Neuronal stem cell (in vitro differentiated cells): ENCODE measurements at regions not wholly inside any gene's neighbourhood (a gene's known extent, or its start where the extent isn't known, plus 50 kb on each side); places are given as distances from the start of the nearest gene placed in this dataset.
"Not testable (repeated sequence)": the region's sequence is repeated elsewhere in the genome, so short reads cannot be mapped to it uniquely, and the experiment has no call there.

ENCODE experiments used
- DNase-seq: peaks from one replicate; pipeline ENCODE4 v3.0.0-alpha.2; 2013; ENCODE audit warnings: low spot score
- H2AFZ ChIP-seq: one replicate; pipeline ENCODE4 v1.6.1; 2013; ENCODE audit warnings: mild to moderate bottlenecking, low read length, inconsistent platforms
- H2AK5ac ChIP-seq: 2 replicates; pipeline ENCODE4 v1.6.1; 2013; ENCODE audit warnings: low read depth, mild to moderate bottlenecking, inconsistent platforms, low read length, moderate library complexity, mixed read lengths
- H2BK120ac ChIP-seq: 2 replicates; pipeline ENCODE4 v1.6.1; 2013; ENCODE audit warnings: low read depth, mild to moderate bottlenecking, inconsistent platforms, low read length, moderate library complexity, mixed read lengths
- H2BK12ac ChIP-seq: one replicate; pipeline ENCODE4 v1.6.1; 2013; ENCODE audit warnings: low read length, inconsistent platforms
- H2BK15ac ChIP-seq: 2 replicates; pipeline ENCODE4 v1.6.1; 2013; ENCODE audit warnings: mild to moderate bottlenecking, low read length, inconsistent platforms, mixed read lengths
- H2BK5ac ChIP-seq: one replicate; pipeline ENCODE4 v1.6.1; 2013; ENCODE audit warnings: inconsistent platforms, mild to moderate bottlenecking, low read length, moderate library complexity
- H3K14ac ChIP-seq: one replicate; pipeline ENCODE4 v1.6.1; 2013; ENCODE audit warnings: low read length, inconsistent platforms
- H3K18ac ChIP-seq: 2 replicates; pipeline ENCODE4 v1.6.1; 2013; ENCODE audit warnings: low read length, inconsistent platforms
- H3K23ac ChIP-seq: 2 replicates; pipeline ENCODE4 v1.6.1; 2013; ENCODE audit warnings: low read depth, mild to moderate bottlenecking, mixed read lengths, low read length, inconsistent platforms; ENCODE audit not compliant: poor library complexity
- H3K27ac ChIP-seq: replicated peaks from 3 replicates; pipeline ENCODE4 v1.5.1; 2013; ENCODE audit warnings: low read length, inconsistent platforms
- H3K27me3 ChIP-seq, 3 experiments: 2 replicates each; pipeline ENCODE4 v1.6.1; 2013; ENCODE audit warnings: low read length in 3 of 3, mild to moderate bottlenecking in 2 of 3, inconsistent platforms in 1 of 3, low read depth in 1 of 3, mixed read lengths in 1 of 3, moderate library complexity in 1 of 3; ENCODE audit not compliant: control insufficient read depth in 3 of 3, insufficient read depth in 3 of 3
- H3K36me3 ChIP-seq, 2 donors: replicated peaks in 1 of 2; 2 replicates each; pipeline ENCODE4 v1.6.1; 2013; ENCODE audit warnings: low read length in 2 of 2; ENCODE audit not compliant: control insufficient read depth in 2 of 2, insufficient read depth in 2 of 2
- H3K4ac ChIP-seq: 2 replicates; pipeline ENCODE4 v1.6.1; 2013; ENCODE audit warnings: inconsistent platforms, mild to moderate bottlenecking, low read length, moderate library complexity
- H3K4me1 ChIP-seq, 2 donors: 1 replicate in 1 of 2; 2 replicates in 1 of 2; pipeline ENCODE4 v1.6.1; 2013; ENCODE audit warnings: low read length in 2 of 2, low read depth in 1 of 2; ENCODE audit not compliant: control insufficient read depth in 2 of 2, insufficient read depth in 1 of 2
- H3K4me2 ChIP-seq: one replicate; pipeline ENCODE4 v1.6.1; 2013; ENCODE audit warnings: mild to moderate bottlenecking, low read length, inconsistent platforms; ENCODE audit not compliant: insufficient read depth, poor library complexity, severe bottlenecking
- H3K4me3 ChIP-seq, 2 donors: 2 replicates each; pipeline ENCODE4 v1.5.1; 2013; ENCODE audit warnings: low read length in 2 of 2, mild to moderate bottlenecking in 2 of 2, inconsistent platforms in 1 of 2, moderate library complexity in 1 of 2
- H3K79me1 ChIP-seq: one replicate; pipeline ENCODE4 v1.6.1; 2013; ENCODE audit warnings: low read depth, mild to moderate bottlenecking, inconsistent platforms, low read length, moderate library complexity
- H3K9ac ChIP-seq: one replicate; pipeline ENCODE4 v1.6.1; 2013; ENCODE audit warnings: mild to moderate bottlenecking, low read depth, low read length, inconsistent platforms; ENCODE audit not compliant: poor library complexity
- H3K9me3 ChIP-seq, 2 donors: replicated peaks in 1 of 2; 2 replicates each; pipeline versions ENCODE3 to v1.6.1; 2013; ENCODE audit warnings: low read length in 2 of 2, mild to moderate bottlenecking in 2 of 2, inconsistent platforms in 1 of 2, low read depth in 1 of 2, mixed read lengths in 1 of 2, moderate library complexity in 1 of 2; ENCODE audit not compliant: control insufficient read depth in 2 of 2, insufficient read depth in 1 of 2
- H4K8ac ChIP-seq: one replicate; pipeline ENCODE4 v1.6.1; 2013; ENCODE audit warnings: low read depth, mild to moderate bottlenecking, inconsistent platforms, low read length, moderate library complexity
- H4K91ac ChIP-seq: one replicate; pipeline ENCODE4 v1.6.1; 2013; ENCODE audit warnings: low read length, low read depth, mild to moderate bottlenecking, inconsistent platforms; ENCODE audit not compliant: poor library complexity
- WGBS, 2 donors: extraction: QIAGEN DNeasy Blood & Tissue Kit; methylation state at CpG; one replicate each; pipeline ENCODE4 v1.1.7; 2013; ENCODE audit warnings: missing lambda C conversion rate in 2 of 2, mixed read lengths in 1 of 2; ENCODE audit not compliant: insufficient read length in 2 of 2, insufficient replicate concordance in 1 of 2; ENCODE audit errors: extremely low coverage in 2 of 2; 5-methylcytosine and 5-hydroxymethylcytosine counted together

DNA sequence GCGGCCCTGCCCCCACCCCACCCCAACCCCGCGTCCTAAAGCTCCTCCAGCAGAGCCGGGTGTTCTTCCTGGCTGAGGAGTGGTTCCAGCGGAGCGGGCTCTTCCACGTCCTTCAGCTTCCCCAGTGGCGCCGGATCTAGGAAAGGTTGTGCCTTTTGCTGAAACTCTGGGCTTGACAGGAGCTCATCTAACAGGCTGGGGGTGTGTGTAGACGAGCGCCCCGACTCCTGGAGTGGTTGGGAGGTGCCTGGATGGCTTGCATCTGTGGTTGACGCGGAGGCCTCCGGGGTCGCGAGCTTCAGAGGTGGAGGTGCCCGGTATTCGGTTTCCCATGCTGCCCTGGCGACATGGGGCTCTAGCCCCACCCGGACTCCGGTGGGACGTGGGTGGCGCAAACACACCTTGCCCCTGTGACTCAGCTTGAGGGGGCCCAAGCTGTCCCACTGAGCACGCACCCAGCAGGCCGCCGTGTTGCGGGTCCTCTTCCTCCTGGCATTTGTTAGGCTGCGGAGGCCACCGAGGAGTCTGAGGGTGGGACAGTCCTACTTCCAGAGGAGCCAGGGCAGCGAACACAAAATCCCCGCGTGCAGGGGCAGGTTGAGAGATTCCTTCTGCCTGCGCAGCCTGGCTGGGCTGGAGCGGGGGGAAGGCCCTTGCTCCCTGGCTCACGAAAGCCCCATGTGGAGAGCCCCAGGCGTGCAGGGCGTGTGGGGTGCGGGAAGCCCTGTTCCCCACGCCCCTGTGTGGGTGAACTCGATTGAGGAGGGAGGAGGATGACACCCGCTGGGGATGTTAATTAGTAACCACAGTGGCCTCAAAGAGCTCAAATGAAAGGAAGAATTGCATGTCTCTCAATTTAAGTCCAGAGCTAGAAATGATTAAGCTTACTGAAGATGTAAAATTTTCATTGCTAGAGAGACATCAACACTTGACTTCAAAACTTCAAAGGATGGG is 3921.7 kb upstream of the OR11H1 start:
- H3K27me3 ChIP-seq, H2BK15ac ChIP-seq, H3K27ac ChIP-seq, H4K91ac ChIP-seq, DNase-seq, H3K36me3 ChIP-seq, H3K9ac ChIP-seq, H2AFZ ChIP-seq, H3K14ac ChIP-seq, H3K23ac ChIP-seq, H2AK5ac ChIP-seq, H3K4me1 ChIP-seq, H3K79me1 ChIP-seq, H2BK120ac ChIP-seq, H4K8ac ChIP-seq, H3K18ac ChIP-seq, H2BK12ac ChIP-seq, H3K4ac ChIP-seq: not testable (repeated sequence)
- Histone ChIP-seq H2BK5ac (peak overlapping the region; percentile 39), H3K4me2 (peak overlapping the region; percentile 14), H3K4me3 (peak overlapping the region in 1 of 2 donors; percentile 5), H3K9me3 (peaks cover 0 to 12% of the 10 kb centered on the region in 2 donors)
- no CpG with 5 or more reads among the region's 42 CpGs for WGBS, 2 donors

DNA sequence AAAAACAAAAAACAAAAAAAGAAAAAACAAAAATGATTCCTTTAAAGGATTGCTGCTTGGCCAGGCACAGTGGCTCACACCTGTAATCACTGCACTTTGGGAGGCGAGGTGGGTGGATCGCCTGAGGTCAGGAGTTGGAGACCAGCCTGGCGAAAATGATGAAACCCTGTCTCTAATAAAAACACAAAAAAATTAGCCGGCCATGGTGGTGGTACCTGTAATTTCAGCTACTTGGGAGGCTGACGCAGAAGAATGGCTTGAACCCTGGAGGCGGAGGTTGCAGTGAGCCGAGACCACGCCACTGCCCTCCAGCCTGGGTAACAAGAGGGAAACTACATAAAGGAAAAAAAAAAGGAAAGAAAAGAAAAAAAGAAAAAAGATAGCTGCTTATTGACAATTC is 3920.8 kb upstream of the OR11H1 start:
- H3K4me3 ChIP-seq, H2BK12ac ChIP-seq, H3K14ac ChIP-seq, H3K23ac ChIP-seq, H3K27ac ChIP-seq, H3K9ac ChIP-seq, H3K27me3 ChIP-seq, H3K36me3 ChIP-seq, DNase-seq, H4K8ac ChIP-seq, H3K4me1 ChIP-seq, H2AFZ ChIP-seq, H2BK15ac ChIP-seq, H3K4ac ChIP-seq, H3K18ac ChIP-seq, H4K91ac ChIP-seq, H2BK120ac ChIP-seq, H2BK5ac ChIP-seq, H2AK5ac ChIP-seq, H3K4me2 ChIP-seq, H3K79me1 ChIP-seq: not testable (repeated sequence)
- no CpG with 5 or more reads among the region's 8 CpGs for WGBS, 2 donors
- peaks cover 0 to 16% of the 10 kb centered on the region in 2 donors for H3K9me3 ChIP-seq

DNA sequence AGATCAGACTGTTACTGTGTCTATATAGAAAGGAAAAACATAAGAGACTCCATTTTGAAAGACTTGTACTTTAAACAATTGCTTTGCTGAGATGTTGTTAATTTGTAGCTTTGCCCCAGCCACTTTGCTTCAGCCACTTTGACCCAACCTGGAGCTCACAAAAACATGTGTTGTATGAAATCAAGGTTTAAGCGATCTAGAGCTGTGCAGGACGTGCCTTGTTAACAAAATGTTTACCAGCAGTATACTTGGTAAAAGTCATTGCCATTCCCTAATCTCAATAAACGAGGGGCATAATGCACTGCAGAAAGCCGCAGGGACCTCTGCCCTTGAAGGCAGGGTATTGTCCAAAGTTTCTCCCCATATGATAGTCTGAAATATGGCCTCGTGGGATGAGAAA is 3919.5 kb upstream of the OR11H1 start:
- not testable (repeated sequence) for H4K8ac ChIP-seq, H2AK5ac ChIP-seq, H3K27me3 ChIP-seq, H3K36me3 ChIP-seq, H3K4me3 ChIP-seq, H2AFZ ChIP-seq, H2BK5ac ChIP-seq, H3K4me1 ChIP-seq, H3K4me2 ChIP-seq, H2BK12ac ChIP-seq, H2BK120ac ChIP-seq, H2BK15ac ChIP-seq, H3K18ac ChIP-seq, H3K14ac ChIP-seq, H4K91ac ChIP-seq, DNase-seq, H3K23ac ChIP-seq, H3K4ac ChIP-seq, H3K9ac ChIP-seq, H3K27ac ChIP-seq, H3K79me1 ChIP-seq
- peaks cover 0 to 19% of the 10 kb centered on the region in 2 donors for H3K9me3 ChIP-seq
- no CpG with 5 or more reads among the region's 5 CpGs for WGBS, 2 donors

DNA sequence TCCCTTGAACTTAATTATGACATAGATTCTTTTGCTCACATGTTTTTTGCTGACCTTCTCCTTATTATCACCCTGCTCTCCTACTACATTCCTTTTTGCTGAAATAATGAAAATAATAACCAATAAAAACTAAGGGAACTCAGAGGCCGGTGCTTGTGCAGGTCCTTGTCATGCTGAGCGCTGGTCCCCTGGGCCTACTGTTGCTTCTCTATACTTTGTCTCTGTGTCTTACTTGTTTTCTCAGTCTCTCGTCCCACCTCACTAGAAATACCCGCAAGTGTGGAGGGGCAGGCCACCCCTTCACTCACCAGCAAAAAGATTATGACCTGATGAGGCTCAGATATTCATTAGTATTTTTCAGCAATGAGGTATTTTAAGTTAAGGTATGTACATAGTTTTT is 3918.8 kb upstream of the OR11H1 start:
- not testable (repeated sequence) for H2AFZ ChIP-seq, H2BK120ac ChIP-seq, H4K91ac ChIP-seq, H3K27me3 ChIP-seq, H3K36me3 ChIP-seq, H3K18ac ChIP-seq, H2AK5ac ChIP-seq, H3K23ac ChIP-seq, H3K4me2 ChIP-seq, H4K8ac ChIP-seq, H3K4me1 ChIP-seq, H3K14ac ChIP-seq, H3K9ac ChIP-seq, H3K4ac ChIP-seq, DNase-seq, H3K27ac ChIP-seq, H3K79me1 ChIP-seq, H2BK12ac ChIP-seq, H3K4me3 ChIP-seq, H2BK5ac ChIP-seq, H2BK15ac ChIP-seq
- no CpG with 5 or more reads among the region's 4 CpGs for WGBS, 2 donors
- H3K9me3 ChIP-seq = peaks cover 0 to 20% of the 10 kb centered on the region in 2 donors
